IMR-90 (cell line): ENCODE measurements at regions not wholly inside any gene's neighbourhood (a gene's known extent, or its start where the extent isn't known, plus 50 kb on each side); places are given as distances from the start of the nearest gene placed in this dataset.
"Not testable (repeated sequence)": the region's sequence is repeated elsewhere in the genome, so short reads cannot be mapped to it uniquely, and the experiment has no call there.

Source experiments
- ATAC-seq: fragments of 200-7000 bp; cut with Tn5 transposase; 2 replicates; pipeline ENCODE4 v1.9.1; 2020; ENCODE audit warnings: low read depth, mild to moderate bottlenecking, moderate library complexity
- BruUV-seq: library from RNA; stranded (reverse); fragments of 400-500 nt; replicated peaks from 2 replicates; lab custom pipeline; 2021; lab: Mats Ljungman, UMichigan
- CTCF ChIA-PET: fragments of 300-600 bp; formaldehyde crosslinking; extraction: SDS; loops from one replicate; lab custom pipeline; 2021; ENCODE audit warnings: antibody characterized with exemption; lab: Yijun Ruan, JAX
- POLR2A ChIA-PET: fragments of 300-600 bp; sonication (Branson Sonifier 250); formaldehyde crosslinking; loops from one replicate; lab custom pipeline; 2022; ENCODE audit warnings: antibody characterized with exemption; ENCODE audit not compliant: unreplicated experiment; lab: Charles Lee
- DNase-seq: peaks from one replicate; pipeline ENCODE4 v3.0.0; 2013
- H2AFZ ChIP-seq: replicated peaks from 2 replicates; pipeline ENCODE3; 2013; ENCODE audit warnings: low read length, mild to moderate bottlenecking; ENCODE audit not compliant: poor library complexity
- H2AK5ac ChIP-seq: 2 replicates; pipeline ENCODE4 v1.6.1; 2013; ENCODE audit warnings: low read depth, low read length, inconsistent platforms
- H2AK9ac ChIP-seq: replicated peaks from 2 replicates; pipeline ENCODE3; 2013; ENCODE audit warnings: mild to moderate bottlenecking, low read depth, low read length, moderate library complexity; ENCODE audit not compliant: poor library complexity
- H2BK120ac ChIP-seq: 2 replicates; pipeline ENCODE4 v1.6.1; 2013; ENCODE audit warnings: low read depth, low read length, inconsistent platforms
- H2BK15ac ChIP-seq: 3 replicates; pipeline ENCODE4 v1.6.1; 2013; ENCODE audit warnings: low read depth, low read length, inconsistent platforms
- H2BK20ac ChIP-seq: 2 replicates; pipeline ENCODE4 v1.6.1; 2013; ENCODE audit warnings: low read depth, mild to moderate bottlenecking, inconsistent platforms, low read length, moderate library complexity
- H2BK5ac ChIP-seq: 2 replicates; pipeline ENCODE4 v1.6.1; 2013; ENCODE audit warnings: mild to moderate bottlenecking, low read depth, low read length, inconsistent platforms; ENCODE audit not compliant: poor library complexity, severe bottlenecking
- H3K14ac ChIP-seq: replicated peaks from 2 replicates; pipeline ENCODE4 v1.6.1; 2013; ENCODE audit warnings: low read depth, low read length, inconsistent platforms
- H3K18ac ChIP-seq: 2 replicates; pipeline ENCODE4 v1.6.1; 2013; ENCODE audit warnings: low read depth, low read length, control low read depth
- H3K23ac ChIP-seq: 2 replicates; pipeline ENCODE4 v1.6.1; 2013; ENCODE audit warnings: low read depth, low read length, inconsistent platforms
- H3K27ac ChIP-seq: 2 replicates; pipeline ENCODE4 v1.5.1; 2013; ENCODE audit warnings: mild to moderate bottlenecking, control low read depth, low read length; ENCODE audit not compliant: insufficient read depth
- H3K27me3 ChIP-seq: 2 replicates; pipeline ENCODE4 v1.6.1; 2013; ENCODE audit warnings: low read length; ENCODE audit not compliant: control insufficient read depth, insufficient read depth
- H3K36me3 ChIP-seq: 2 replicates; pipeline ENCODE4 v1.6.1; 2013; ENCODE audit warnings: low read length, mixed read lengths; ENCODE audit not compliant: control insufficient read depth, insufficient read depth
- H3K4ac ChIP-seq: 2 replicates; pipeline ENCODE4 v1.6.1; 2013; ENCODE audit warnings: low read depth, low read length, inconsistent platforms
- H3K4me1 ChIP-seq: 2 replicates; pipeline ENCODE4 v1.6.1; 2013; ENCODE audit warnings: low read length, mixed read lengths; ENCODE audit not compliant: control insufficient read depth, insufficient read depth
- H3K4me2 ChIP-seq: 2 replicates; pipeline ENCODE4 v1.6.1; 2013; ENCODE audit warnings: low read depth, mild to moderate bottlenecking, control low read depth, low read length, moderate library complexity
- H3K4me3 ChIP-seq: 2 replicates; pipeline ENCODE4 v1.5.1; 2013; ENCODE audit warnings: low read depth, mild to moderate bottlenecking, control low read depth, low read length, moderate library complexity; ENCODE audit not compliant: insufficient read depth
- H3K56ac ChIP-seq: 2 replicates; pipeline ENCODE4 v1.6.1; 2013; ENCODE audit warnings: low read length, inconsistent platforms; ENCODE audit not compliant: insufficient read depth; ENCODE audit errors: extremely low read depth
- H3K79me1 ChIP-seq, 2 experiments: 2 replicates each; pipeline ENCODE4 v1.6.1; 2013; ENCODE audit warnings: low read length in 2 of 2, inconsistent platforms in 1 of 2, low read depth in 1 of 2
- H3K9ac ChIP-seq: 2 replicates; pipeline ENCODE4 v1.6.1; 2013; ENCODE audit warnings: low read depth, low read length, control low read depth
- H3K9me1 ChIP-seq: 2 replicates; pipeline ENCODE4 v1.6.1; 2013; ENCODE audit warnings: low read length, inconsistent platforms; ENCODE audit not compliant: insufficient read depth
- H3K9me3 ChIP-seq: 2 replicates; pipeline ENCODE4 v1.6.1; 2013; ENCODE audit warnings: low read length; ENCODE audit not compliant: control insufficient read depth, insufficient read depth
- H4K20me1 ChIP-seq: 2 replicates; pipeline ENCODE4 v1.6.1; 2013; ENCODE audit warnings: low read length, inconsistent platforms; ENCODE audit not compliant: insufficient read depth
- H4K5ac ChIP-seq: 2 replicates; pipeline ENCODE4 v1.6.1; 2013; ENCODE audit warnings: mild to moderate bottlenecking, low read depth, low read length, control low read depth
- H4K8ac ChIP-seq, 2 experiments: 2 replicates each; pipeline ENCODE4 v1.6.1; 2013; ENCODE audit warnings: low read depth in 2 of 2, low read length in 2 of 2, control low read depth in 1 of 2, inconsistent platforms in 1 of 2
- H4K91ac ChIP-seq: 2 replicates; pipeline ENCODE4 v1.6.1; 2013; ENCODE audit warnings: low read depth, low read length, inconsistent platforms; ENCODE audit not compliant: insufficient read depth
- WGBS, 2 experiments: methylation state at CpG; one replicate each; pipeline versions ENCODE4 v1.1.5 to v1.1.7; 2013; ENCODE audit warnings: missing lambda C conversion rate in 2 of 2; ENCODE audit not compliant: insufficient read length in 1 of 2; ENCODE audit errors: extremely low coverage in 2 of 2; 5-methylcytosine and 5-hydroxymethylcytosine counted together
- dilution Hi-C: fragments of 300-500 bp; cut with HindIII; formaldehyde crosslinking; loops from one replicate; pipeline ENCODE4 v1.14.3; 2018; ENCODE audit warnings: low sequenced_read_pairs; ENCODE audit not compliant: unreplicated experiment
- in situ Hi-C: fragments of 300-500 bp; cut with MboI; formaldehyde crosslinking; loops from 3 replicates; pipeline ENCODE4 v1.14.3; 2019; ENCODE audit warnings: low sequenced_read_pairs, inconsistent platforms, mixed read lengths
- intact Hi-C: fragments of 100-400 bp; cut with micrococcal nuclease; formaldehyde crosslinking; loops from 2 replicates; pipeline ENCODE4 v1.10.0; 2022

DNA sequence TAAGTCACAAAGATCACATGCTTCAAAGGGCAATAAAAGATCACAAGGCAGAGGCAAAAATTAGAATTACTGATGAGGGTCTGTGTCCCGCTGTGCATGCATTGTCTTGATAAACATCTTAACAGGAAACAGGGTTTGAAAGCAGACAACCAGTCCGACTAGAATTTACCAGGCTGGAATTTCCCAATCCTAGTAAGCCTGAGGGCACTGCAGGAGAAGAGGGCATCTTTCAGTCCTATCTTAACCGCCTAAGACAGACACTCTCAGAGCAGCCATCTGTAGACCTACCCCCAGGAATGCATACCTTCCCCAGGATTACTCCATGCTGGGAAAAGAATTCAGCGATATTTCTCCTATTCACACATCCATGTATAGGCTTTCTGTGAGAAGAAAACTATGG lies 465.8 kb upstream of the TMEFF2 start:
- H3K4ac ChIP-seq, DNase-seq, H3K4me3 ChIP-seq, H3K27ac ChIP-seq, dilution Hi-C loops, H2BK20ac ChIP-seq, H2AK5ac ChIP-seq, in situ Hi-C loops, H3K9me3 ChIP-seq, H4K20me1 ChIP-seq, CTCF ChIA-PET, H3K23ac ChIP-seq, BruUV-seq, H4K91ac ChIP-seq, H2AFZ ChIP-seq, H3K56ac ChIP-seq, H2BK15ac ChIP-seq, POLR2A ChIA-PET, H2AK9ac ChIP-seq, ATAC-seq, H4K5ac ChIP-seq, H3K9ac ChIP-seq, H3K14ac ChIP-seq, H3K79me1 ChIP-seq, H2BK5ac ChIP-seq, H2BK120ac ChIP-seq, H3K27me3 ChIP-seq, H3K18ac ChIP-seq, H3K36me3 ChIP-seq, H3K9me1 ChIP-seq, H3K4me2 ChIP-seq, intact Hi-C loops, H4K8ac ChIP-seq, H3K4me1 ChIP-seq: not testable (repeated sequence)
- 40% methylated on average over 1 of the region's 4 CpGs; no CpG with 5 or more reads in 1 of the 2 experiments for WGBS, 2 experiments
